Fibroblast of the aortic adventitia (primary cell): ENCODE measurements at regions not wholly inside any gene's neighbourhood (a gene's known extent, or its start where the extent isn't known, plus 50 kb on each side); places are given as distances from the start of the nearest gene placed in this dataset.
A peak's percentile ranks its signal among the peaks of the same experiment; 100 is the strongest.

ENCODE experiments used
- DNase-seq: peaks from one replicate; pipeline ENCODE4 v3.0.0-alpha.2; 2010; ENCODE audit warnings: low read depth
- H3K4me3 ChIP-seq: 2 replicates; pipeline ENCODE4 v1.5.1; 2011; ENCODE audit warnings: low read depth, mild to moderate bottlenecking, control low read depth, low read length, moderate library complexity
- CTCF ChIP-seq: IDR thresholded peaks from 2 replicates; pipeline ENCODE4 v1.5.1; 2011; ENCODE audit warnings: mild to moderate bottlenecking, low read length, control low read depth, inconsistent platforms; ENCODE audit not compliant: insufficient read depth

- TF ChIP-seq CTCF = no peak
- peak; percentile 51 for DNase-seq
- peak overlapping the region; percentile 1 for H3K4me3 ChIP-seq
These were observed 77.0 kb upstream of the TACR1 start for GRCh38 chr2:75276093-75277029.

- TF ChIP-seq CTCF = no peak
- no peak for DNase-seq
- no peak overlapping the region for H3K4me3 ChIP-seq
These were observed 75.6 kb upstream of the TACR1 start for GRCh38 chr2:75274936-75275335.

DNA sequence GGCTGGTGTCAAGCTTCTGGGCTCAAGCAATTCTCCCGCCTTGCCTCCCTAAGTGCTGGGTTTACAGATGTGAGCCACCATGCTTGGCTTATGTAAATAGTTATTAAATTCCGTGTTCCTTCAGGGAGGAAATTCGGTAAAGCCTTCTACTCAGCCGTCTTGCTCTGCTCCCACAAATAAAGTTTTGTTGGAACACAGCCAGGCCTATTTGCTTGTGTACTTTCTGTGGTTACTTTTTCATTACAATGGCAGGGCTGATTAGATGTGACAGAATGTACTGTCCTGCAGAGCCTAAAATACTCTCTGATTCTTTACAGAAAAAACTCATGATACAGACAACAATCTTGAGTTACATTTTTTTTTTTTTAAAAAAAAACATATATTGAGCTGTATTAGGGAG lies 68.8 kb upstream of the TACR1 start:
- no peak for DNase-seq
- H3K4me3 ChIP-seq = no peak overlapping the region
- no peak for TF ChIP-seq CTCF

DNA sequence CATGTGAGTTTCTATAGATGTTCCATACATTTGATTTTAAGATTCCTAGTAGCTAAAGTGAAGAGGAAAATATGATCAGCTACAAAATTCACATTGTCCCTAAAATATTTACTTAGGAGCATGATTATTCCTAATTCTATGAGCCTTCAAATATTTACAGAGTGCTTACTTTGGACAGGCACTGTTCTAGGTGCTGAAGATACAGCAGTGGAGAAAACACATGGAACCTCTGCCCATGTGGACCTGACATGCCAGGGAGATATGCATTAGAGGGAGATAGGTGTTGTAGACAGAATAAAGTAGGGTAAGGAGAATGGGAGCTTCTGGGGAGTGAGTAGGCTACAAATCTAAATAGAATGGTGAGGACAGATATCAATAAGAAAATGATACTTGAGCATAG lies 62.6 kb upstream of the TACR1 start:
- DNase-seq = no peak
- no peak overlapping the region for H3K4me3 ChIP-seq
- TF ChIP-seq CTCF = no peak

- H3K4me3 ChIP-seq = no peak overlapping the region
- TF ChIP-seq CTCF = no peak
- no peak for DNase-seq
These were observed 61.6 kb upstream of the TACR1 start for GRCh38 chr2:75260946-75261345.

DNA sequence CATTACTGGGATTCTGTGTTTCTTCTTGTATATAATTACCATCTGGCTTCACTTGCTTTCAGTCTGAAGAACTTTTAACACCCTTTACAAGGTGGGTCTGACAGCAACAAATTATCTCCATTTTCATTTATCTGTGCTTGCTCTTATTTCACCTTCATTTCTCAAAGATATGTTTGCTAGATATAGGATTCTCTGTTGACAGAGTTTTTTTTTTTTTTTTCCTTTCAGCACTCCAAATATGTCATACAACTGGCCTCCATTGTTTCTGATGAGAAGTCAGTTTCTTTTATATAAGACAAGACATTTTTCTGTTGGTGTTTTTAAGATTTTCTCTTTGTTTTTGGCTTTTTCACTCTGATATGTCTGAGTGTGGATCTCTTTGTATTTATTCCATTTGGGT lies 59.3 kb upstream of the TACR1 start:
- H3K4me3 ChIP-seq = no peak overlapping the region
- TF ChIP-seq CTCF = no peak
- no peak for DNase-seq

DNA sequence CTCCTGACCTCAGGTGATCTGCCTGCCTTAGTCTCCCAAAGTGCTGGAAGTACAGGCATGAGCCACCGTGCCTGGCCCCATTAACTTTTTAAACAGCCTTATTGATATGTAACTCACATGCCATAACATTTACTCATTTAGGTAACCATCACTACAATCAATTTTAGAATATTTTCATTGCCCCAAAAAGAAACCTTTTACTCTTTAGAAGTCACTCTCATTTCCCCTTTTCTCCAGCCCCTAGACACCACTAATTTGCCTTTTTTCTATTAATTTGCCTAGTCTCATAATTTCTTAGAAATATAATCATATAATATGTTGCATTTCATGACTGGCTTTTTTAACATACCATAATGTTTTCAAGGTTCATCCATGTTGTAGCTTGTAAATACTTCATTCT lies 57.2 kb upstream of the TACR1 start:
- no peak for DNase-seq
- no peak for TF ChIP-seq CTCF
- H3K4me3 ChIP-seq = no peak overlapping the region
